Thyroid gland (tissue), 4 donors: ENCODE measurements at regions not wholly inside any gene's neighbourhood (a gene's known extent, or its start where the extent isn't known, plus 50 kb on each side); places are given as distances from the start of the nearest gene placed in this dataset.

Experiments
- CTCF ChIP-seq, 6 experiments: fragments of 200-600 bp in 3 of 6; fragments of 450-650 bp in 3 of 6; sonication (generic) in 3 of 6; IDR thresholded peaks; one replicate each; pipeline ENCODE4 v1.5.1; 2016 to 2019; ENCODE audit warnings: antibody characterized with exemption in 6 of 6, mild to moderate bottlenecking in 2 of 6, inconsistent platforms in 1 of 6, moderate library complexity in 1 of 6
- POLR2A ChIP-seq, 2 donors: fragments of 450-650 bp; IDR thresholded peaks; one replicate each; pipeline ENCODE4 v1.6.1; 2017; ENCODE audit warnings: antibody characterized with exemption in 2 of 2, mild to moderate bottlenecking in 2 of 2, moderate library complexity in 1 of 2

DNA sequence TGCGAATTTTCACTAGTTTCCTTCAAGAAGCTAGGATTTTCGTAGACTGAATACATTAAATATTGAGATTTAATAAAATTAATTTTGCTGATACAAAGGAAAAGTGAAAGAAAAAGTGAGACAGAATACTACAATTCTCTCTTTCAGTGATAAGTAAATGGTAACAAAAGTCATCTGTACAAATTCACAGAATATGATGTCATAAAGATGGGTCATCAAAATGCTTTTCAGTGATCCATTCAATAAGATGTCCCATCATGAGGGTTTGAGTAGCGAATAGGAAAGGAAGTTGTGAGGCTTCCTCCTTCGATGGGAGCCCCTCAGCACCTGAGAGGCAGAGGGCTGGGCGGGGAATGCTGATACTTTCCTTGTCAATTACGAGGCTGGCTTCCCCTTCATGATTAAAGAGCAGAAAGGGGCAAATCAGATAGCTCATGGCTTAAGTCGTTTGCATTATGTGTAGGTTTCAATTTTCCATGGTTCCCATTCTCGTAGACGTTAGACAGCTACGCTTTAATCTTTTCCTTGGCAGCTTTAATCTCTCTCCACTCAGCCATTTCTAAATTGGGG, 108.8 kb upstream of the SORBS2 start:
- TF ChIP-seq CTCF (IDR thresholded peaks at IDR 0.05) (no peak), POLR2A (IDR thresholded peaks at IDR 0.05) (no peak)
